ENCODE measurements at regions not wholly inside any gene's neighbourhood (a gene's known extent, or its start where the extent isn't known, plus 50 kb on each side); places are given as distances from the start of the nearest gene placed in this dataset.

GRCh38 chr2:157190151-157190550 is 67.4 kb upstream of the GALNT5 start:
- Mint-ChIP-seq H3K4me1 (ENCODE audit: unreplicated experiment) (peaks cover 4% of the 10 kb centered on the region), H3K27ac (no peak overlapping the region), H3K4me3 (no peak overlapping the region), H3K36me3 (no peaks in the 10 kb centered on the region), H3K9me3 (no peaks in the 10 kb centered on the region), H3K27me3 (no peaks in the 10 kb centered on the region)
- no peak for DNase-seq (ENCODE audit: extremely low spot score, unreplicated experiment)
- no peak for TF ChIP-seq CTCF (conservative IDR thresholded peaks at IDR 0.05)

- H3K9me3 Mint-ChIP-seq = no peaks in the 10 kb centered on the region
These were observed 66.3 kb upstream of the GALNT5 start for GRCh38 chr2:157191186-157191585.

GRCh38 chr2:157192445-157193423 is 64.8 kb upstream of the GALNT5 start:
- no peaks in the 10 kb centered on the region for H3K36me3 Mint-ChIP-seq
- no peaks in the 10 kb centered on the region for H3K27me3 Mint-ChIP-seq
- peaks cover 4% of the 10 kb centered on the region for H3K4me1 Mint-ChIP-seq (ENCODE audit: unreplicated experiment)
- no peaks in the 10 kb centered on the region for H3K9me3 Mint-ChIP-seq
- no peak for DNase-seq (ENCODE audit: extremely low spot score, unreplicated experiment)
- no peak for TF ChIP-seq CTCF (conservative IDR thresholded peaks at IDR 0.05)
- H3K4me3 Mint-ChIP-seq = no peak overlapping the region
- no peak overlapping the region for H3K27ac Mint-ChIP-seq

More at GRCh38 chr2:157191186-157191585, 66.3 kb upstream of the GALNT5 start:
- no peaks in the 10 kb centered on the region for H3K36me3 Mint-ChIP-seq
- no peak overlapping the region for H3K4me3 Mint-ChIP-seq
- peaks cover 4% of the 10 kb centered on the region for H3K4me1 Mint-ChIP-seq (ENCODE audit: unreplicated experiment)
- H3K27ac Mint-ChIP-seq = no peak overlapping the region
- no peaks in the 10 kb centered on the region for H3K27me3 Mint-ChIP-seq
- no peak for TF ChIP-seq CTCF (conservative IDR thresholded peaks at IDR 0.05)
- no peak for DNase-seq (ENCODE audit: extremely low spot score, unreplicated experiment)

GRCh38 chr2:157193461-157193860 is 64.0 kb upstream of the GALNT5 start:
- H3K36me3 Mint-ChIP-seq = no peaks in the 10 kb centered on the region
- no peak for DNase-seq (ENCODE audit: extremely low spot score, unreplicated experiment)
- H3K27ac Mint-ChIP-seq = no peak overlapping the region
- no peaks in the 10 kb centered on the region for H3K27me3 Mint-ChIP-seq
- H3K4me3 Mint-ChIP-seq = no peak overlapping the region
- no peak for TF ChIP-seq CTCF (conservative IDR thresholded peaks at IDR 0.05)
- peaks cover 4% of the 10 kb centered on the region for H3K4me1 Mint-ChIP-seq (ENCODE audit: unreplicated experiment)
- H3K9me3 Mint-ChIP-seq = no peaks in the 10 kb centered on the region

- no peak overlapping the region for H3K27ac Mint-ChIP-seq
- no peaks in the 10 kb centered on the region for H3K9me3 Mint-ChIP-seq
- H3K4me3 Mint-ChIP-seq = no peak overlapping the region
- no peaks in the 10 kb centered on the region for H3K27me3 Mint-ChIP-seq
- no peak for DNase-seq (ENCODE audit: extremely low spot score, unreplicated experiment)
- TF ChIP-seq CTCF (conservative IDR thresholded peaks at IDR 0.05) = peak; percentile 91
- no peaks in the 10 kb centered on the region for H3K36me3 Mint-ChIP-seq
- H3K4me1 Mint-ChIP-seq (ENCODE audit: unreplicated experiment) = peaks cover 4% of the 10 kb centered on the region
These were observed 63.3 kb upstream of the GALNT5 start for GRCh38 chr2:157194097-157194688.
